ENCODE measurements at regions not wholly inside any gene's neighbourhood (a gene's known extent, or its start where the extent isn't known, plus 50 kb on each side); places are given as distances from the start of the nearest gene placed in this dataset.

DNA sequence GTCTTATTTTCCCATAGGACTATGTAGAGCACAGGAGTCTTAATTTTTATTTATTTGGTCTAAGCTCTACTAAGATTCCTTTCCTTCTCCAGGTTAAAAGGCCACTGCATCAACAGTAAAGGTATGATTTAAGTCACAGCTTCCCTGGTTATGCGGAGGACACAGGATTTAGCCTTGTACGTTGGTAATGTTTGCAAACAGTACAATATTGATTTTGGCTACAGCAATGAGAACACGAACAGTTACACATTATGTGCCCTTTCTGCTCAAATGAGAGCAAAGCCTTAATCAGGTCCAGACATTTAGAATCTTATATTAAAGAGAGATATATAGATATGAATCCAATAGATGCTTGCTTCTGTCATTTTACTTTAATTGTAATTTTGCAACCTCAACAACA is 264.0 kb downstream of the NUF2 start:
- TF ChIP-seq CTCF (conservative IDR thresholded peaks at IDR 0.05 in 1 of 2, IDR thresholded peaks at IDR 0.05 in 1 of 2; ENCODE audit: extremely low read depth in 1 of 2, insufficient read depth in 1 of 2, low read depth in 1 of 2, low read length in 2 of 2): no peak
- TF ChIP-seq EZH2 (IDR thresholded peaks at IDR 0.05; ENCODE audit: borderline replicate concordance, low read length): no peak
